ENCODE measurements at regions not wholly inside any gene's neighbourhood (a gene's known extent, or its start where the extent isn't known, plus 50 kb on each side); places are given as distances from the start of the nearest gene placed in this dataset.

DNA sequence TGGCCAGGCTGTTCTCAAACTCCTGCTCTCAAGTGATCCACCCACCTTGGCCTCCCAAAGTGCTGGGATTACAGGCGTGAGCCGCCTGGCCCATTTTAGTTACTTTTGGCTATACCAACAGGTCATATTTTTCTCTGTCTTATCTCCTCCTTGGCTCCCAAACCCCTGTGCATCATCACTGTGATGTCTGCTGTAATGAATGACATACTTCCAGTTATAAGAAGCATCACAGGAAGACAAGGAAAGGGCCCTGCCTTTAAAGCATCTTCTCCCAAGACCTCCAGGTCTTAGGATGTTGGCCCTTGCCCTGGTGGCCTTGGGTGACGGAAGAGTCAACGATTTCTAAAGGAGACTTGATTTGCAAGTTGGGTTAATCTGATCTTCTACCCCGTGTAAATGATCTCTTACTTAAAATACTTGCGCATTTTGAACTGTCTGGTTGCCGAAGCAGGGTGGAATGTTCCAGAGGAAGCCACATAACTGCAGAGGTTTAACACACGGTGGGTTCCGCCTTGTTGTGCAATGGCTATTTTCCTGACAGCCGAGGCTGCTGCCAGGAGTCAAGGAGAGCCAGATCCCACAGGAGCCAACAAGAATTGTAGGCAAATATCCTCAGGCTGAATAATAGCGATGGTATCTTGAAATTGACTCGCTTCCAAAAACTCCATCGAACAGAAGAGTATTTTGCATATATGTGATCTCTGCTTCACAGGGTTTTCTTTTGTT is 55.7 kb upstream of the PLXNC1 start:
- H3K14ac ChIP-seq (ENCODE audit: low read length) = no peak overlapping the region
- no peak overlapping the region for H2AK5ac ChIP-seq (ENCODE audit: low read length)
- no peak overlapping the region for H2AFZ ChIP-seq (ENCODE audit: insufficient read depth, low read length, poor library complexity)
- WGBS (ENCODE audit: extremely low coverage, insufficient coverage, insufficient read length) = no CpG with 5 or more reads among the region's 13 CpGs
- H4K8ac ChIP-seq (ENCODE audit: low read depth, low read length) = no peak overlapping the region
- H3K23ac ChIP-seq (ENCODE audit: low read length) = no peak overlapping the region
- no peak overlapping the region for H3K4me3 ChIP-seq (ENCODE audit: low read depth, low read length)
- H4K12ac ChIP-seq (ENCODE audit: low read depth, low read length) = no peak overlapping the region
- H3K79me2 ChIP-seq (ENCODE audit: control insufficient read depth, insufficient read depth, low read length, poor library complexity) = no peaks in the 10 kb centered on the region
- H3K18ac ChIP-seq (ENCODE audit: low read length) = no peak overlapping the region
- H3K27ac ChIP-seq (ENCODE audit: low read depth, low read length) = no peak overlapping the region
- no peaks in the 10 kb centered on the region for H3K27me3 ChIP-seq (ENCODE audit: insufficient read depth, low read length)
- H3K4me2 ChIP-seq (ENCODE audit: low read length) = no peak overlapping the region
- no peaks in the 10 kb centered on the region for H3K36me3 ChIP-seq (ENCODE audit: control insufficient read depth in 1 of 2, insufficient read depth in 2 of 2, low read length in 2 of 2)
- no peak overlapping the region for H2BK12ac ChIP-seq (ENCODE audit: low read length)
- H2BK120ac ChIP-seq (ENCODE audit: insufficient read depth, low read length, poor library complexity) = no peak overlapping the region
- H3K4ac ChIP-seq (ENCODE audit: low read depth, low read length) = no peak overlapping the region
- H3K4me1 ChIP-seq (ENCODE audit: control insufficient read depth in 1 of 2, insufficient read depth in 2 of 2, low read length in 2 of 2) = peaks cover 0 to 2% of the 10 kb centered on the region in 2 experiments
- no peak overlapping the region for H4K91ac ChIP-seq (ENCODE audit: low read depth, low read length)
- H3K9ac ChIP-seq (ENCODE audit: low read length) = no peak overlapping the region
- peak; percentile 74 to 92 for DNase-seq
- peaks cover 2% of the 10 kb centered on the region for H3K79me1 ChIP-seq (ENCODE audit: low read length)
- H3K9me3 ChIP-seq (ENCODE audit: insufficient read depth, low read depth, low read length) = no peaks in the 10 kb centered on the region
- no peak overlapping the region for H2BK5ac ChIP-seq (ENCODE audit: low read depth, low read length, poor library complexity)

DNA sequence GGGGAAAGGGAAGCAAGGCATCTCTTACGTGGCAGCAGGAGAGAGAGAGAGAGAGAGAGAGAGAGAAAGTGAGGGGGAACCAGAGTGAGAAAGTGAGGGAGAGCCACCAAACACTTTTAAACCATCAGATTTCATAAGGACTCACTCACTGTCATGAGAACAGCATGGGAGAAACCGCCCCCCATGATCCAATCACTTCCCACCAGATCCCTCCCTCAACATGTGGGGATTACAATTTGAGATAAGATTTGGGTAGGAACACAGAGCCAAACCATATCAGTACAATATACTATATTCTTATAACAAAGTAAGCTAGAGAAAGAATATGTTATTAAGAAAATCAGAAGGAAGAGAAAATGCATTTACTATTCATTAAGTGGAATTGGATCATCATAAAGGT is 53.7 kb upstream of the PLXNC1 start:
- H3K36me3 ChIP-seq (ENCODE audit: control insufficient read depth in 1 of 2, insufficient read depth in 2 of 2, low read length in 2 of 2) = no peaks in the 10 kb centered on the region
- WGBS (ENCODE audit: extremely low coverage, insufficient coverage, insufficient read length) = no CpG with 5 or more reads among the region's 2 CpGs
- no peak overlapping the region for H2BK5ac ChIP-seq (ENCODE audit: low read depth, low read length, poor library complexity)
- DNase-seq = no peak
- peaks cover 2% of the 10 kb centered on the region for H3K79me1 ChIP-seq (ENCODE audit: low read length)
- no peak overlapping the region for H4K8ac ChIP-seq (ENCODE audit: low read depth, low read length)
- no peak overlapping the region for H3K14ac ChIP-seq (ENCODE audit: low read length)
- no peak overlapping the region for H4K91ac ChIP-seq (ENCODE audit: low read depth, low read length)
- H3K18ac ChIP-seq (ENCODE audit: low read length) = no peak overlapping the region
- no peak overlapping the region for H3K4me3 ChIP-seq (ENCODE audit: low read depth, low read length)
- H3K9ac ChIP-seq (ENCODE audit: low read length) = no peak overlapping the region
- no peak overlapping the region for H4K12ac ChIP-seq (ENCODE audit: low read depth, low read length)
- no peak overlapping the region for H2AFZ ChIP-seq (ENCODE audit: insufficient read depth, low read length, poor library complexity)
- H2BK120ac ChIP-seq (ENCODE audit: insufficient read depth, low read length, poor library complexity) = no peak overlapping the region
- H3K4ac ChIP-seq (ENCODE audit: low read depth, low read length) = no peak overlapping the region
- no peak overlapping the region for H3K23ac ChIP-seq (ENCODE audit: low read length)
- no peak overlapping the region for H3K4me2 ChIP-seq (ENCODE audit: low read length)
- peaks cover 0 to 6% of the 10 kb centered on the region in 2 experiments for H3K4me1 ChIP-seq (ENCODE audit: control insufficient read depth in 1 of 2, insufficient read depth in 2 of 2, low read length in 2 of 2)
- no peak overlapping the region for H2AK5ac ChIP-seq (ENCODE audit: low read length)
- H3K79me2 ChIP-seq (ENCODE audit: control insufficient read depth, insufficient read depth, low read length, poor library complexity) = no peaks in the 10 kb centered on the region
- H3K9me3 ChIP-seq (ENCODE audit: insufficient read depth, low read depth, low read length) = no peaks in the 10 kb centered on the region
- no peak overlapping the region for H3K27ac ChIP-seq (ENCODE audit: low read depth, low read length)
- H3K27me3 ChIP-seq (ENCODE audit: insufficient read depth, low read length) = no peaks in the 10 kb centered on the region
- H2BK12ac ChIP-seq (ENCODE audit: low read length) = no peak overlapping the region

DNA sequence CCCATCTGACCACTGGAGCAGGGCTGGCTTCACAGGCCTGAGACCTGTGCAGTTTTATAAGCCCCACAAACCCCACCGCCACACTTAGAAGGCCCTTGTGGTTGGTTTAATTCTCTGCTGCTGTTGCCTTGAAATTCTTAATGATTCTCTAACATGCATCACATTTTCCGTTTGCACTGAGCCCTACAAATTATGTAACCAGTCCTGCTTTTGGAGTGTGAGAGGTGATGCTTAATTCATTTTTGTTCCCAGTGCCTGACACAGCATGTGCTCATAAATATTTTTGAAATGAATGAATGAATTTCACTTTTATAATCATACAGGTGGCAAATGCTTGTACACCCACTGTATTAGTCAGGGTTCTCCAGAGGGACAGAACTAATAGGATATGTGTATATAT is 52.8 kb upstream of the PLXNC1 start:
- H3K14ac ChIP-seq (ENCODE audit: low read length) = no peak overlapping the region
- H3K4me1 ChIP-seq (ENCODE audit: control insufficient read depth in 1 of 2, insufficient read depth in 2 of 2, low read length in 2 of 2) = peaks cover 0 to 6% of the 10 kb centered on the region in 2 experiments
- no peak overlapping the region for H3K4ac ChIP-seq (ENCODE audit: low read depth, low read length)
- no peak overlapping the region for H4K91ac ChIP-seq (ENCODE audit: low read depth, low read length)
- H4K8ac ChIP-seq (ENCODE audit: low read depth, low read length) = no peak overlapping the region
- DNase-seq = no peak
- no peak overlapping the region for H2AFZ ChIP-seq (ENCODE audit: insufficient read depth, low read length, poor library complexity)
- no peaks in the 10 kb centered on the region for H3K27me3 ChIP-seq (ENCODE audit: insufficient read depth, low read length)
- H4K12ac ChIP-seq (ENCODE audit: low read depth, low read length) = no peak overlapping the region
- no peak overlapping the region for H3K4me2 ChIP-seq (ENCODE audit: low read length)
- H3K23ac ChIP-seq (ENCODE audit: low read length) = no peak overlapping the region
- H2BK12ac ChIP-seq (ENCODE audit: low read length) = peak overlapping the region; percentile 76
- no peak overlapping the region for H3K27ac ChIP-seq (ENCODE audit: low read depth, low read length)
- whole genome bisulfite sequencing (ENCODE audit: extremely low coverage, insufficient coverage, insufficient read length) = no CpG with 5 or more reads among the region's 2 CpGs
- no peak overlapping the region for H2AK5ac ChIP-seq (ENCODE audit: low read length)
- no peaks in the 10 kb centered on the region for H3K79me2 ChIP-seq (ENCODE audit: control insufficient read depth, insufficient read depth, low read length, poor library complexity)
- H2BK5ac ChIP-seq (ENCODE audit: low read depth, low read length, poor library complexity) = no peak overlapping the region
- H3K18ac ChIP-seq (ENCODE audit: low read length) = no peak overlapping the region
- H3K36me3 ChIP-seq (ENCODE audit: control insufficient read depth in 1 of 2, insufficient read depth in 2 of 2, low read length in 2 of 2) = no peaks in the 10 kb centered on the region
- no peak overlapping the region for H3K4me3 ChIP-seq (ENCODE audit: low read depth, low read length)
- no peak overlapping the region for H3K9ac ChIP-seq (ENCODE audit: low read length)
- no peak overlapping the region for H2BK120ac ChIP-seq (ENCODE audit: insufficient read depth, low read length, poor library complexity)
- H3K9me3 ChIP-seq (ENCODE audit: insufficient read depth, low read depth, low read length) = no peaks in the 10 kb centered on the region
- H3K79me1 ChIP-seq (ENCODE audit: low read length) = peaks cover 2% of the 10 kb centered on the region

DNA sequence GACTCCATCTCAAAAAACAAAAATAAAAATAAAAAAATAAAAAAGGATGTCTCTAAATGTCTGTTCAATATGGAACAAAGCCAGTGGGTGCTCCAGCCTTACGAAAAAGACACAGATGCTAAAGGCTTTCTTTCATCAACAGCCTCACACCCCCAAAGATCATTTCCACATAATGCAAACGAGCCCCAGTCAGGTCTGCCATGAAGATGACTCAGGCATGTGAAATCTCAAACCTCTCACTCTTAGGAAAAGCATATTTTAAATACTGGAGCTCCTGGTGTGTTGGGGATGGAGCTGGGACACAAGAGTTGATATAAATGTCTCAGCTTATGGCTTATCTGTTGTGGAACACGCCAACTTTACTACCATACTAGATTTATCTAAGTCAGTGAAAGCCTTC is 49.9 kb upstream of the PLXNC1 start:
- peaks cover under 1% of the 10 kb centered on the region for H3K79me1 ChIP-seq (ENCODE audit: low read length)
- WGBS (ENCODE audit: extremely low coverage, insufficient coverage, insufficient read length) = no CpG with 5 or more reads among the region's 3 CpGs
- no peak overlapping the region for H3K9ac ChIP-seq (ENCODE audit: low read length)
- H3K27me3 ChIP-seq (ENCODE audit: insufficient read depth, low read length) = no peaks in the 10 kb centered on the region
- H3K4ac ChIP-seq (ENCODE audit: low read depth, low read length) = no peak overlapping the region
- no peaks in the 10 kb centered on the region for H3K79me2 ChIP-seq (ENCODE audit: control insufficient read depth, insufficient read depth, low read length, poor library complexity)
- H3K9me3 ChIP-seq (ENCODE audit: insufficient read depth, low read depth, low read length) = no peaks in the 10 kb centered on the region
- peaks cover 0 to 8% of the 10 kb centered on the region in 2 experiments for H3K4me1 ChIP-seq (ENCODE audit: control insufficient read depth in 1 of 2, insufficient read depth in 2 of 2, low read length in 2 of 2)
- H3K27ac ChIP-seq (ENCODE audit: low read depth, low read length) = no peak overlapping the region
- no peak overlapping the region for H2BK120ac ChIP-seq (ENCODE audit: insufficient read depth, low read length, poor library complexity)
- no peak overlapping the region for H3K4me3 ChIP-seq (ENCODE audit: low read depth, low read length)
- no peak overlapping the region for H3K23ac ChIP-seq (ENCODE audit: low read length)
- H3K18ac ChIP-seq (ENCODE audit: low read length) = no peak overlapping the region
- H2BK12ac ChIP-seq (ENCODE audit: low read length) = no peak overlapping the region
- no peak overlapping the region for H4K12ac ChIP-seq (ENCODE audit: low read depth, low read length)
- H2AFZ ChIP-seq (ENCODE audit: insufficient read depth, low read length, poor library complexity) = no peak overlapping the region
- no peak overlapping the region for H3K14ac ChIP-seq (ENCODE audit: low read length)
- no peak overlapping the region for H2BK5ac ChIP-seq (ENCODE audit: low read depth, low read length, poor library complexity)
- no peak overlapping the region for H3K4me2 ChIP-seq (ENCODE audit: low read length)
- no peak overlapping the region for H2AK5ac ChIP-seq (ENCODE audit: low read length)
- no peak overlapping the region for H4K8ac ChIP-seq (ENCODE audit: low read depth, low read length)
- no peaks in the 10 kb centered on the region for H3K36me3 ChIP-seq (ENCODE audit: control insufficient read depth in 1 of 2, insufficient read depth in 2 of 2, low read length in 2 of 2)
- peak in 1 of 2 donors; percentile 53 for DNase-seq
- H4K91ac ChIP-seq (ENCODE audit: low read depth, low read length) = no peak overlapping the region
